MM.1S (cell line): ENCODE measurements at regions not wholly inside any gene's neighbourhood (a gene's known extent, or its start where the extent isn't known, plus 50 kb on each side); places are given as distances from the start of the nearest gene placed in this dataset.

Experiments used
- CTCF ChIP-seq: fragments of 300-600 bp; sonication (generic); IDR thresholded peaks from 2 replicates; pipeline ENCODE4 v1.5.1; 2016; ENCODE audit warnings: antibody characterized with exemption, low read length, mixed read lengths
- EZH2 ChIP-seq: fragments of 300-600 bp; sonication (generic); optimal IDR thresholded peaks from 2 replicates; pipeline ENCODE3; 2017; ENCODE audit warnings: low read depth, mild to moderate bottlenecking, antibody characterized with exemption, low read length, mixed read lengths
- EZH2phosphoT487 ChIP-seq: fragments of 300-600 bp; sonication (generic); IDR thresholded peaks from 2 replicates; pipeline ENCODE4 v1.6.1; 2018; ENCODE audit warnings: antibody characterized with exemption, low read length

GRCh38 chr14:99081880-99082279 lies 190.1 kb downstream of the BCL11B start:
- no peak for TF ChIP-seq CTCF
- no peak for TF ChIP-seq EZH2
- TF ChIP-seq EZH2phosphoT487 = no peak
